RWPE2 (cell line): ENCODE measurements at regions not wholly inside any gene's neighbourhood (a gene's known extent, or its start where the extent isn't known, plus 50 kb on each side); places are given as distances from the start of the nearest gene placed in this dataset.

Source experiments
- ATAC-seq: fragments of 200-7000 bp; cut with Tn5 transposase; 3 replicates; pipeline ENCODE4 v1.9.1; 2021; ENCODE audit warnings: low read depth
- DNase-seq: peaks from one replicate; pipeline ENCODE4 v3.0.0-alpha.2; 2020; ENCODE audit warnings: low spot score
- H3K27ac ChIP-seq: fragments of 450-650 bp; 2 replicates; pipeline ENCODE4 v1.5.1; 2017; ENCODE audit warnings: mild to moderate bottlenecking; ENCODE audit not compliant: poor library complexity, severe bottlenecking
- H3K27me3 ChIP-seq: fragments of 250-450 bp; sonication (Bioruptor Pico); 2 replicates; pipeline ENCODE4 v1.5.1; 2021; ENCODE audit warnings: mild to moderate bottlenecking, moderate library complexity; ENCODE audit not compliant: insufficient read depth, poor library complexity, severe bottlenecking
- H3K36me3 ChIP-seq: fragments of 250-450 bp; sonication (Bioruptor Pico); 2 replicates; pipeline ENCODE4 v1.5.1; 2020; ENCODE audit warnings: low read depth, mild to moderate bottlenecking, moderate library complexity
- H3K4me1 ChIP-seq: fragments of 250-450 bp; sonication (Bioruptor Pico); 2 replicates; pipeline ENCODE4 v1.5.1; 2021; ENCODE audit warnings: mild to moderate bottlenecking, moderate library complexity; ENCODE audit not compliant: insufficient read depth, poor library complexity, severe bottlenecking
- H3K4me3 ChIP-seq: fragments of 250-450 bp; sonication (Bioruptor Pico); 2 replicates; pipeline ENCODE4 v1.5.1; 2021; ENCODE audit warnings: mild to moderate bottlenecking, moderate library complexity; ENCODE audit not compliant: severe bottlenecking
- H3K9me3 ChIP-seq: fragments of 250-450 bp; sonication (Bioruptor Pico); 2 replicates; pipeline ENCODE4 v1.5.1; 2021; ENCODE audit warnings: mild to moderate bottlenecking, moderate library complexity; ENCODE audit not compliant: severe bottlenecking
- CTCF ChIP-seq: fragments of 450-650 bp; IDR thresholded peaks from one replicate; pipeline ENCODE4 v1.5.1; 2017; ENCODE audit warnings: mild to moderate bottlenecking, moderate library complexity; ENCODE audit not compliant: poor library complexity, severe bottlenecking

- no peaks in the 10 kb centered on the region for H3K27me3 ChIP-seq
- H3K4me3 ChIP-seq = no peak overlapping the region
- ATAC-seq = no peak
- DNase-seq = no peak
- no peak for TF ChIP-seq CTCF
- no peaks in the 10 kb centered on the region for H3K36me3 ChIP-seq
- no peak overlapping the region for H3K27ac ChIP-seq
- H3K9me3 ChIP-seq = no peaks in the 10 kb centered on the region
- H3K4me1 ChIP-seq = no peaks in the 10 kb centered on the region
These were observed 593.4 kb downstream of the PTPRU start for GRCh38 chr1:29829448-29830344.

GRCh38 chr1:29828526-29829447 is 592.5 kb downstream of the PTPRU start:
- Histone ChIP-seq H3K27ac (no peak overlapping the region), H3K9me3 (no peaks in the 10 kb centered on the region), H3K4me1 (no peaks in the 10 kb centered on the region), H3K27me3 (no peaks in the 10 kb centered on the region), H3K36me3 (no peaks in the 10 kb centered on the region), H3K4me3 (no peak overlapping the region)
- no peak for TF ChIP-seq CTCF
- ATAC-seq (no peak), DNase-seq (no peak)

GRCh38 chr1:29827801-29828525 is 591.6 kb downstream of the PTPRU start:
- DNase-seq = no peak
- Histone ChIP-seq H3K4me1 (no peaks in the 10 kb centered on the region), H3K36me3 (no peaks in the 10 kb centered on the region), H3K27ac (no peak overlapping the region), H3K27me3 (no peaks in the 10 kb centered on the region), H3K4me3 (no peak overlapping the region), H3K9me3 (no peaks in the 10 kb centered on the region)
- ATAC-seq = no peak
- TF ChIP-seq CTCF = no peak

GRCh38 chr1:29827237-29827750 is 591.0 kb downstream of the PTPRU start:
- no peak overlapping the region for H3K27ac ChIP-seq
- H3K36me3 ChIP-seq = no peaks in the 10 kb centered on the region
- no peaks in the 10 kb centered on the region for H3K27me3 ChIP-seq
- ATAC-seq (no peak), DNase-seq (no peak)
- no peaks in the 10 kb centered on the region for H3K4me1 ChIP-seq
- no peaks in the 10 kb centered on the region for H3K9me3 ChIP-seq
- no peak for TF ChIP-seq CTCF
- H3K4me3 ChIP-seq = no peak overlapping the region
